ENCODE measurements at regions not wholly inside any gene's neighbourhood (a gene's known extent, or its start where the extent isn't known, plus 50 kb on each side); places are given as distances from the start of the nearest gene placed in this dataset.

DNA sequence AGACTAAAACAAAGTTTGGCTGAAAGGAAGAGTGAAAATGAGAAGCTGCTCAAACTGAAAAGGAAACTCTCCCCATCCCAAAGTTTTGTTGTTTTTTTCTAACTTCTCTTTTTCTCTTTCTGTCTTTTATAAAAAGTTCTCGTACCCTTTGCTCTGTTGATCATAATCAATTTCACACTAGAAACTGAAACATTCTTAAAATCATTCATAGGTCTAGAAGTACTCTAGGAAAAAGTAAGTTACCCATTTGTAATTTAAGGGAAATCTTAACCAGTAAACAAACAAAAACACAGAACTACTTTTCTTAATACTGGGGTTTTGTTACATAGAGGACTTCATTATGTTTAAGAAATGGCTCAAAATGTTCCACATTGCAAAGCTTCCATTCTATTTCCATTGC lies 339.8 kb downstream of the SEMA3D start:
- TF ChIP-seq, protein P1, sequence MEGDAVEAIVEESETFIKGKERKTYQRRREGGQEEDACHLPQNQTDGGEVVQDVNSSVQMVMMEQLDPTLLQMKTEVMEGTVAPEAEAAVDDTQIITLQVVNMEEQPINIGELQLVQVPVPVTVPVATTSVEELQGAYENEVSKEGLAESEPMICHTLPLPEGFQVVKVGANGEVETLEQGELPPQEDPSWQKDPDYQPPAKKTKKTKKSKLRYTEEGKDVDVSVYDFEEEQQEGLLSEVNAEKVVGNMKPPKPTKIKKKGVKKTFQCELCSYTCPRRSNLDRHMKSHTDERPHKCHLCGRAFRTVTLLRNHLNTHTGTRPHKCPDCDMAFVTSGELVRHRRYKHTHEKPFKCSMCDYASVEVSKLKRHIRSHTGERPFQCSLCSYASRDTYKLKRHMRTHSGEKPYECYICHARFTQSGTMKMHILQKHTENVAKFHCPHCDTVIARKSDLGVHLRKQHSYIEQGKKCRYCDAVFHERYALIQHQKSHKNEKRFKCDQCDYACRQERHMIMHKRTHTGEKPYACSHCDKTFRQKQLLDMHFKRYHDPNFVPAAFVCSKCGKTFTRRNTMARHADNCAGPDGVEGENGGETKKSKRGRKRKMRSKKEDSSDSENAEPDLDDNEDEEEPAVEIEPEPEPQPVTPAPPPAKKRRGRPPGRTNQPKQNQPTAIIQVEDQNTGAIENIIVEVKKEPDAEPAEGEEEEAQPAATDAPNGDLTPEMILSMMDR (IDR thresholded peaks at IDR 0.05) = no peak
- no peak for TF ChIP-seq POLR2A (IDR thresholded peaks at IDR 0.05)

All from thyroid gland (tissue), 4 donors.